DND-41 (cell line): ENCODE measurements at regions not wholly inside any gene's neighbourhood (a gene's known extent, or its start where the extent isn't known, plus 50 kb on each side); places are given as distances from the start of the nearest gene placed in this dataset.

Experiments
- CTCF ChIP-seq: IDR thresholded peaks from 2 replicates; pipeline ENCODE4 v1.5.1; 2012; ENCODE audit warnings: borderline replicate concordance, low read length, moderate library complexity, mild to moderate bottlenecking; ENCODE audit not compliant: poor library complexity, severe bottlenecking; ENCODE audit errors: extremely low read depth
- EZH2 ChIP-seq: IDR thresholded peaks from 3 replicates; pipeline ENCODE4 v1.6.1; 2012; ENCODE audit warnings: borderline replicate concordance, low read depth, mild to moderate bottlenecking, moderate library complexity, low read length, inconsistent platforms; ENCODE audit not compliant: severe bottlenecking

- no peak for TF ChIP-seq CTCF
- no peak for TF ChIP-seq EZH2
Measured at GRCh38 chr2:66830881-66831280, 396.0 kb downstream of the MEIS1 start.
